Hematopoietic multipotent progenitor cell treated with erythropoietin and hydrocortisone succinate and interleukin-3 and kit ligand, for 4 days (in vitro differentiated cells): ENCODE measurements at regions not wholly inside any gene's neighbourhood (a gene's known extent, or its start where the extent isn't known, plus 50 kb on each side); places are given as distances from the start of the nearest gene placed in this dataset.

Experiments used
- DNase-seq: peaks from one replicate; pipeline ENCODE4 v3.0.0-alpha.2; 2015

DNA sequence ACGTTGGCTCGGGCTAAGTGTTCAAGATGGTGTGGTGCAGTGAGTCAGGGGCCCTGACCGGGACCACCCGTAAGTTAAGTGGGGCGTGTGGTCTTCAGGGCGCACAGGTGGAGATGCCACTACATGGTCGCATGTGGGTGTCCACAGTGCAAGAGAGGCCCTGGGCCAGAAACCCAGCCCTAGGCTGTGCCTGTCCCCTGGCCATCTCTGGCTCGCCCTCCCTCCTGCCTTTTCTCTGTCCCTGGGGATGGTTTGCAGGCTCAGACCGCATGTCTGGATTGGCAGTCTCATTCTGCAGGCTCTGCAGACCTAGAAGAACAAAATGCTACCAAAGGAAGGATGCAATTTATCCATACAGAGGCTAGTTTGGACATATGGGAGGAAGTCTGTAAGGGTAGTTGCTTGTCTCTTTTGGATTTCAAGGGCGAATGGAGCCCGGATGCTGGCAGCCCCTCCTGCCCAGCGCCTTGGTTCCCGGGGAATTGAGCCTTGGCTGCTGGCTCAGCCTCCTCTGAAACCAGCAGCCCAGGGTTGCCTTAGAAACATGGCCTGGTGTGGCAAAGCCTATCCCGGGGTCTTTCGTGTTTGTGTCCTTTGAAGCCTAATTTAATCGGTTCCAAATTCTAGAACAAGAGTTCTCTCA is 417.5 kb upstream of the HS6ST1 start:
- DNase-seq, result no peak

DNA sequence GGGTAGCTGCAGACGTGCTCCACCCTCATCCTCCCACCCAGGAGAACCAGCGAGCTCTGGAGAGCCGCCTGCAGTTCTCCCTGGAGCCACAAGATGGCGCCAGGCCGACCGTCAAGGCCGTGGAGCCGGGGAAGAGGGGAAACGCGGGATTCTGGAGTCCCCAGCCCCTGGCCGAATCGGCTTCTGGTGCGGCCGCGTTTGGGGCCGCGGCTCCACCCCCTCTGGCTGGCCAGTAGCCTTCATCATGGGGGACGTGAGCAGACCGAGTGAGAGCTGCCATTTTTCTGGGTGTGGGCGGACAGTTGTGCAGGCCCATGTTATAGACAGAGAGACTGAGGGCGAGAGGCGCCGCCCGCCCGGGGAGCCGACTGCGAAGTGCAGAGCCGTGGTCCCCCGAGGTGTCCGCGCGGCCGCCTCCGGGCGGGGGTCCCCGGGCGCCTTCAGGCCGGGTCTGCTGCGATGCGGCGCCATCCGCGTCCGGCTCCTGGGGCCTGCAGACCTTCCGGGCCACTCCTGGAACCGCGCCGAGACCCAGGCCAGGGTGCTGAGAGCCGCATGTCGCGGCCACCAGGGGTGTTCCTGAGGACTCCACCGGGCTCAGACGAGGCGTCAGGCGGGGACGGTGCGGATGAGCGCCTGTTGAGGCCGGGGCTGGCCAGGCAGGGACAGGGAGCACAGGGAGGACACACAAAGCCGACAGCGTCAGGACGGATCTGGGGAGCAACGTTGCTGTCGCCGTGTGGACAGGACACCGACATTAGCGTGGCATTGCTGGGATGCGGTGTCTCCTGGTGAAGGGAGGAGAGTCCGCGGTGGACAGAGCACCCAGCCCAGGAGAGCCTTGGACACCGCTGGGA is 418.2 kb upstream of the HS6ST1 start:
- peak; percentile 91 for DNase-seq

DNA sequence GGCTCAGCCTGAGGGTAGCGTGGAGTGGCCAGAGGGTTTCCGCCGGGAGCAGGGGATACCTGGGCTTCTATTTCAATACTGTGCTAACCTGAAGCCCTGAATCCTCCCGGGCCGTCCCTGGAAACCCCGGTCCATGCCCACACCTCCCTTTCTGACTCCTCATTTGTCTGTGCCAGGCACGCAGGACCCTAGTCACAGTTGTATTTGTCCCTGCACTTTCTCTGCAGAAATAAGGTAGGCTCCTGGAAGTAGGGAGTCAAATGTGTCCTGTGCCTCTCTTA is 418.8 kb upstream of the HS6ST1 start:
- no peak for DNase-seq

DNA sequence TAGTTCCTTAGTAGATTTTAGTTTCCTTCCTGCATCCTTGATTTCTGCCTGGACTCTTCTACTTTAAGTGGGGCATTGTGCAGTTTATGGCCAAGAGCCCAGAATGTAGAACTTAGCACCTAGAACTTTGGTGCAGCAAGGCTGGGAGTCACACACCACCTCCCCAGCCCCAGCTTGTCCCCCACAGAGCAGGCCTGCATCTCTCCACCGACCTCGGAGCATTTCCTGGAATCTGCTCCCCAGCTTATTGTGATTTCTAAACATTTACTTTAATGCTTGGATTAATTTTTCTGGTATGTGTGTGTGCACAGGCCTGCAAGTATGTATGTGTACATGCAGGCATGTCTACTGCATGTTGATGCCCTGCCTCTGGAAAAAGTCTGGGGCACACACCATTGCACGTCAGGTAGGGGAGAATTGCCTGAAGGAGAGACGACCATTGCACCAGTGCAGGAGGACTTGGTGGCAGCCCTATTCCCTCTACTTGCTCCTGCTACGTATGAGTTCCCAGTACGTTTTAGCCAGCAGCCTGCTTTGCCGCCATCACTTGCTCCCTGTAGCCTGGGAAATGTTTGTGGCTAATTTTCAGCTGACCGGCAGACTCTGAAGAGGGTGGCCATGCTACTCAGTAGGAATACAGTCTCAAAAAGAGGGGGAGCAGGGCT is 419.9 kb upstream of the HS6ST1 start:
- no peak for DNase-seq

DNA sequence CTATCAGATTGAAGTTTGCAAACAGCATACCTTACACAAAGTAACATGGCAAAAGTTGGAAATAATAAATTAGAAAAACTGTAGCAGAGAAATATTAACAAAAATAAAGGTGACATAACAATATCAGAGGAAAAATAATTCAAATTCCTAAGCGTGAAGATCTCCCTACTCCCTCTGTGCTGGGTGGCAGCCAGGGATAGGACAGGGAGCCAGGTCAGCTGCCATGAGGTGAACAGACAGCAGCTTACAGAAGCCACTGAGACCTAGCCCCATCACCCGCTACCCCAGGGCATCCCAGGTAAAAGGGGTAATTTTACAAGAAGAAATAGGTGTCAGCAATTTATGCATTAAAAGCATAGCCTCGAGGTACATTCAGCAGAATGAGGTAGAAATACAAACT is 423.8 kb upstream of the HS6ST1 start:
- no peak for DNase-seq

DNA sequence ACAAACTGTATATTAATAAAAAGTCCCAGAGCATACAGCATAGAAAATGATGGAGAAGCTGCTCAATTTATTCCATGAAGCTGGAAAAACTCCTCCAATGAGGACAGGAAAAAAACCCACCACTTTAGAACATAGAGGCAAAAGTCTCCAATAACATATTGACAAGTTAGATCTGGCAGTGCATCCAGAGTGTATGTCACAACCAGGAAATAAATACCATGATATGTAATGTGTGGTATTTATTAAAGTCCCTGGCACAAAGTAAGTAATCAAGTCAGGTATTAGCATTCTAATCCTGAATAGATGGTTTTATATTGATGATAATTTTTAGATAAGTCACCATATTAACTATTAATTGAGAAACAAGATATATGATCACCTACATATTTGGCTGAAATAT is 427.3 kb upstream of the HS6ST1 start:
- no peak for DNase-seq

DNA sequence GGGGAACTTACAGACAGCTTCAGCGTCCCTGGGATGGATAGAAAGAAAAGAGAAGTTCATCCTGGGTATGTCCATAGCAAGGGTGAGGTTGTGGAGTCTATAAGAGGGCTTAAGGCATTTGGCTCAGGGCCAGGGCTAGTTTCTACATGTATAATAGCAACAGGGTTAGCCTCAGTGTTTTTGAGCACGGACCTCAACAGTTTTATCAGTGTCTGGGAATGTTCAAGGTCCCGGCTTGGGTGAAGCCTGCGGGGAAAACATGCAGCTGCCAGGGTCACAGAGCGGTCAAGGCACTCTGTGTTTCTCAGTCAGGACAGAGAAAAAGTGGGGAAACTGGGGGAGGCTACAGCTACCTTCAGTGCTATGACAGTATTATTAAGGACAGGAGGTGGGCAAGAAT is 427.7 kb upstream of the HS6ST1 start:
- peak; percentile 27 for DNase-seq

DNA sequence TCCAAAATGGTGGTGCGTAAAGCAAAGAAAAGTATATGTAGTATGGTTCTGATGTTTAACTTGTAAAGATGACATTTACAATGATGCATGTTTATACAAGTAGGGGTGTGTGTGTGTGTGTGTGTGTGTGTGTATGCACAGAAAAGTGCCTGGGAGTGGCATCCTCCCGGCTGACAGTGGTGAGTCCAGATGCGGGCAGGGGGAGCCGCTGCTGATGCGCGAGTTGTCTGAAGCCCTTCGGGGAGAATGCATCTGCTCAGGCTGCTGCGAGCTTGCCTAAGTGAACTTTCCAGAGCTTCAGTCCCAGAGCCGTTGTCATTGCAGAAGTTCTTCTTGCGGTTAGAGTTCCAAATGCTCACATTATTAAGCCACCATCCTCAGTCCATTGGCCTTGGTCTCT is 429.7 kb upstream of the HS6ST1 start:
- no peak for DNase-seq

DNA sequence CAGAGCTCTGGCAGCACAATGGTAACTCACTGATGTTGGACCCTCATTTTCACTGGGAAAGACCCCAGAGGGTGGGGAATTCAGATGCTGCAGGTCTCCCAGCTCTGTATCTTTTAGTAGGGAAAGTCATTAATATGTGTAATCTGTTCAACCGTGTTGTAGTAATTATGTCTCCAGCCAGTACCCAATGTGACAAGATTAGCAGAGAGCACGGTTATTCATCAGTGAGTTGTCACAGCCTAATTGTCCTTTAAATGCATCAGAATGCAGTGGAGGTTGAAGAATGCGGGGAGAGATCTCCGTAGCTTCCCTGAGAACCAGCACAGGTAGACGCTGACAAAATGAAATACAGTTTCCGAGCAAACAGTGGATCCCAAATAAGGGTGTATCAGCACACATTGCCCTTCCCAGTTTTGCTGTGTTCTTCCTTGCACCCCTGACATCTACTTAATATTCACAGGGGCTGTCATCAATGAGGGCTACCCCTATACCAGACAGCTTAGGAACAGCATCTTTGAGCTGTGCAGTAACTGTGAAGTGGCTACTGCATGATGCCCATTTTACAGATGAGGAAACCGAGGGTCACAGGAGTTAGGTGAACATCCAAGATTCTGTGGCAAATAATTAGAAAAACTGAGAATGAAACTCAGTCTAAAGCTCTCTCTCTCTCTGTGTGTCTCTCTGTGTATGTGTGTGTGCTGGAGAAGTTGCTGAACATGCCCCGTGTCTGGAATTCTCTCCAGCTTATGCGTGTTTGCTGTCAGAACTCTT is 430.4 kb upstream of the HS6ST1 start:
- DNase-seq, result no peak

DNA sequence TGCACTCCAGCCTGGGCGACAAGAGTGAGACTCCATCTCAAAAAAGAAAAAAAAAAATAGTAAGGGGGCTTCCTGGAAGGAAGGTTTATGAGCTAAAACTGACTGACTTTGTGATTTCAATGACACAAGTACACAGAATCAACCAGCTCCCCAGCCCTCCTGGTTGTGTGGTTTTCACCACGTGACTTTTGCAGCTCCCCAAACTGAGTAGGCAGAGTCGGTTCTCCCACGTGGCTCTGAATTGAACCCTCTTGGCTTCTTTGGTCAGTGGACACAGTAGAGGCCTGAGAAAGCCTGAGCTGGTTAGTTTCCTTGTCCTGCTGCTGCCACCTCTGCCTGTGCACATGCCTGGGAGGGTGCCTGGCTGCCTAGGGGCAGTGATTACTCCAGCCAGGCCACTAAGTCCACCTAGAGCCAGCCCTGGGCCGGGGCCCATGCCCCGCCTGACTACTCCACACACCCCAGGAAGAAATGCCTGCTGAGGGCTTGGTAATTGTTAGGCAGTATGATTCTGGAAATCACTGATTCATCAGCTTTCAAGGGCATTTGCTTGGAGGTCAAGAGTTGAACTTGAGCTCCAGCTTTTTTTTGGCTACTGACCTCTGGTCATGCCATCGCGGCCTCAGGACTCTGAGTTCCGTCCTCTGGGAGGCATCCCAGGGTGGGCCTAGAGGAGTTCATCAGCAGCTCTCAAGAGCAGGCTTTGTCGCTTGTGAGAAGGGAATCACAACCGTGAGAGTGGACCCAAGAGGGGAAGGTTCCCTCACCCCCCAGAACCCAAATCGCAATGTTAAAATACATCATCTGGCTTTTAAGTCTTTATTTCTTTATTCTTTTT is 431.9 kb upstream of the HS6ST1 start:
- DNase-seq, result peak; percentile 31

DNA sequence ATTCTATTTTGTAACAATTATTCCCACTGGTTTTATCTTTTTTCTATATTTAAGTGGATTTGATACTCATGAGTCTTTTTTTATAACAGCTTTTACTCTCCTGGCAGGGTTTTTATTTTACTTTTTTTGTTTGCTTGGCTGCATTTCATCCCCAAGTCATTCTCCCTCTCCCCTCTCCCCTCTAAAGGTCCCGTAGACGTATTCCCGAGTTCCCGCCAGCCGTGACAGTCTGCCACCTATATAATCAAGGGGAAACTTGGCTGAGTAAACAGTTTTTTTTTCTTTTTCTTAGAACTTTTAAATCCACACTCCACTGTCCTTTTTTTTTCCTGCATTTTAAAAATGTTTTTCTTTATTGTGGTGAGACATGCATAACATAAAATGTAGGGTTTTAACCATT is 433.1 kb upstream of the HS6ST1 start:
- no peak for DNase-seq

DNA sequence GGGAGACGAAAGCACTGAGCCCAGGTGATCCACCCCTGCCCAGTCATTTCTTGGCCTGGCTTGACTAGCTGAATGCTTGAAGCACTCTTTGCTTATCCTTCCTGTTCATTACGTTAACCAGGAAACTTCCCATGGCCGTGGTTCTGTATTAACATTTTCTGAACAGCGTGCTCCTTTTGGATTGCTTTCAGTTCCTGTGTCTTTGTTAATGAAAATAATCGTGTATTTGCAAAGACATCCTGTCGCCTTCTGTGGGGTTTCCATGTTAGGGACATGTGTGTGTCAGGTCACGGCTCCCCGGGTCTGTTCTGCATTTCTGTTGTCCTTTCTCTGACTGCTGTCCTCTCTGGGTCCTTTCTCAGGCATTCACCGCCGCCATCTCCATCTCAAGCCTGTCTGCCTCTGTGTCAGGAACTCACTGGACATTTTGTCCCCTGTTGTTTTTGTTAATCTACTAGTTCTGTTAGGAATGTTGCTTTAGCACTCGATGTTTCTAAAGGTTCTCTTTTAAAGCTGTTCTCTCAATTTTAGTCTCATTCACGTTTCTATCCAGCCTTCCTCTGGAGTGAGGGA is 434.1 kb upstream of the HS6ST1 start:
- DNase-seq, result no peak

DNA sequence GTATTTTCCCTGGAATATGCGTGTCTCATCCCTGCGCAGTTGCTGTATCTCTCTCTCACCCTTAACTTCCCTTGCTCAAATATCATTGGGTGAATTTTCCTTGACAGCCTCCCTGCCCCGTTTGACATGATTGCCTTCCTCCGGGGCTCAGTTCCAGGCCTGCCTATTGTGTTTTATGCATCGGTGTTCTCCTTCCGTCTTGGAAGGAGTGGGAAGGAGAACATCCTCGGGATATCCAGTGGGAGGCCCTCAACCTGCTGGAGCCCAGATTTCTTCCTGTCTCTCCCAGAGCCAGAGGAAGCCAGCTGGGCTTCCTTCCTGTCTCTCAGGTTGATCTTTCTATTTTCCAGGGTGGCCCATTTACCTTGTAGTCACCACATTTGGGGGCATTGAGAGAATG is 434.7 kb upstream of the HS6ST1 start:
- no peak for DNase-seq

DNA sequence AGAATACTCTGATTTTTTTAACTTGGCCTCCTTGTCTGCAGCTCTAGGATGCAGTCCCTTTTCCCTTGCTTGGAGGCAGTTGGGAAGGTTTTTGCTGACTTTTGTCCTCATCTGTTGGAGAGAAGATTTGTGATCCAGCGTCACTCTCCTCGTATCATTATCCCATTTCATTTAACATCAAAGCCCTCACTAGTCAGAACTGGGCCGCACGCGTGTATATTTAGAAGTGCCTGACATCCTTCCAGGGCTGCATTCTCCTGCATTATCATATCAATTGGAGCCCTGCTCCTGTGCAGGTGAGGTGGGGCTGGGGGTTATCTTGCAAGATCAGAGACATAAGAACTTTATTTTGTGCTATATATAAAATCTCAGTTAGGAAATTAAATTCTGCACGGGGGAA is 435.1 kb upstream of the HS6ST1 start:
- no peak for DNase-seq

DNA sequence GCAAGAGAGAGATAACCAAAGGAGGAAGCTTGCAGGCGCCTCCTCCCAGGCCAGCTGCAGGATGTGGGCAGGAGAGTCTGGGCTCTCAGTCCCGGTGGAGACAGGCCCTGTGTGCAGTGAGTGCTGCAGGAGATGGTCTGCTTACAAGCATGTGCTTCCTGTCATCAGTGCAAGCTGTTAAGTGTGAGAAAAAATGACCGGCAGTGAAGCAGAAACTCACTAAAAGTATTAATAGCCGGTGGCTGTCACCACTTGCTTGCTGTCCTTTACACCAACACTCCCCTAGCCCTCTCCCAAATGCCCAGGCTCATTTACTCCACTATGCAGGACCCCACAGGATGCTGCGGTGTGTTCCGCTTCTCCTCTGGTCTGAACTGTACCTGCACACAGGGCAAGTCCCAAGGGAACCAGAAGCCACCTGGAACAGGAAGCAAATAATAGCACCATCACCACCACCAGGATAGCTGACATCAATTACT is 435.6 kb upstream of the HS6ST1 start:
- DNase-seq, result peak; percentile 95

DNA sequence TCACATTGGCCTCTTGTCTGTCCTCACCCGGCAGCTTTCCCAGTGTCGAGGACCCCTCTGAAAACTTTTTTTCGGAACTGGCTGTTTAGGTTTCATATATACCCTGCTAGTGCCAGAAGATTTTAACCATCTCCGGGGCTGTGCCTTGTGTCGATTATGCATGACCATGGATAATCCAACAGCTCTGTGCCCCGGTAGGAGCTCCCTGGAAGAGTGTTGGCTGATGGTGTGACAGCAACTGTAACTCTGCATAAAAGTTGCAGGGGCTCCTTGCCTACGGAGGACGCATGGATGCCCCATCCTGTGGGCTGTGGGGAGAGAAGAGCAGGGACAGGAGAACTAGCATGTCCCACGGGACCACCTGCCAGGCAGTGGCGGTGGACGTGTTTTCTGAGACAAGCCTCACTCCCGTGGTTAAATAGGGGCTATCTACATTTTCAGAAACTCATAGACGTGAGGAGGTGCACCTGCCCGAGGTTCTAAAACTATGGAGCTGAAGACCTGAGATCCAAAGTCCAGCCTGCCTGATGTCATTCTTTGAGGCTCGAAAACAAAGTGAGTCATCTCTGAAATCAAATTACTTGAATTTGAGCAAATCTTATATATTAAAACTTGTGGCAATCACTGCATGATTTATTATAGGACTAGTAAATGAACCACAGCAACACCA is 437.2 kb upstream of the HS6ST1 start:
- DNase-seq, result no peak

DNA sequence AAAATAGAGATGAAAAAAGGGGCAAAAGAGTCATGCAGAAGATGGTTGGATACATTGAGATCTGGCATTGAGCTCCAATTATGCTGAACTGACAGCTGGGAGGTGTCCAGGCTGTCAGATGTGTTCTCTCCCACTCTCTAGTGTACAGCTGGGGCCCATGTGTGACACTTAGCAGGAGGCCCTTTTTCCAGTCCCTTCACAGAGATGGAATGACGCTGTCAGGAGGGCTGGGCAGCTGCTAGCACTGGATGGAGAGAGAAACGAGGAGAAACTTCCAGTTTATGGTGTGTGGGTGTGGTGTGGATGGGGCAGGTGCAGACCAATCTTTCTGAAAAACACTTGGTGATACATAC is 437.7 kb upstream of the HS6ST1 start:
- no peak for DNase-seq

DNA sequence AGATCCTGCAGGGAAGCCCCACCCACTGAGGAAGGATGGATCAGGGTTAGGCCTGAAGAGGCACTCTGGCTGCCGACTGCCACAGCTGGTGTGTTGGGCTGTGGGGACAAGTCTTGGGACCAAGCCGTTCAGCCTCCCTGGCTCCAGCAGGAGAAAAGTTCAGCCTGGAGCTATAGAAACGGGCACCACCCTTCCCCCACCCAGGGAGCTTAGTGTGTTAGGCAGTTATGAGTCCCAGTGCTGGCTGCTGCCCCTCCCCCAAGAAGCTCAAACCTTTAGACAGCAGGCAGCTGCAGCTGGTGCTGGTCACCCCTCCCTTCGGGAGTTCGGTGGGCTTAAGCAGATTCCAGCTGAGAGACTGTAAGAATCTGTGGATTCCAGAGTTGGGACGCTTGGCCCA is 447.1 kb upstream of the HS6ST1 start:
- no peak for DNase-seq

DNA sequence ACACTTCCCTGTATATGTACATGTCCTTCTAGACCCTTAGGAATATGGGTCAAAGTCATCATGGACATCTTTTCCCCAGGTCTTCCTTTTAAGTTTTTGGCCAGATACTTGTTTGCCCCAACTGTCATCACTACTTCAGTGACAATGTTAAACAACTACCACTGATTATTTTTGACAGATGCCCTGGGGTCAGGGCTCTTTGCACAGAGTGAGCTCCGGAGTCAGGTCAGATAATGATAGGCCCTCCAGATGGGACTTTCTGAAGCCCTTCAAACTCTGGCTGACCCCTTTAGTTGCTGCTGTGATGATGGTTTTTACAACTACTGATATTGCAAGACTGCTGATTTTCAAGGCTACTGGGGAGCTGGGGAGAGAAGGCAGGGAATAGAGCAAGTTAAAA is 449.4 kb upstream of the HS6ST1 start:
- DNase-seq, result no peak

DNA sequence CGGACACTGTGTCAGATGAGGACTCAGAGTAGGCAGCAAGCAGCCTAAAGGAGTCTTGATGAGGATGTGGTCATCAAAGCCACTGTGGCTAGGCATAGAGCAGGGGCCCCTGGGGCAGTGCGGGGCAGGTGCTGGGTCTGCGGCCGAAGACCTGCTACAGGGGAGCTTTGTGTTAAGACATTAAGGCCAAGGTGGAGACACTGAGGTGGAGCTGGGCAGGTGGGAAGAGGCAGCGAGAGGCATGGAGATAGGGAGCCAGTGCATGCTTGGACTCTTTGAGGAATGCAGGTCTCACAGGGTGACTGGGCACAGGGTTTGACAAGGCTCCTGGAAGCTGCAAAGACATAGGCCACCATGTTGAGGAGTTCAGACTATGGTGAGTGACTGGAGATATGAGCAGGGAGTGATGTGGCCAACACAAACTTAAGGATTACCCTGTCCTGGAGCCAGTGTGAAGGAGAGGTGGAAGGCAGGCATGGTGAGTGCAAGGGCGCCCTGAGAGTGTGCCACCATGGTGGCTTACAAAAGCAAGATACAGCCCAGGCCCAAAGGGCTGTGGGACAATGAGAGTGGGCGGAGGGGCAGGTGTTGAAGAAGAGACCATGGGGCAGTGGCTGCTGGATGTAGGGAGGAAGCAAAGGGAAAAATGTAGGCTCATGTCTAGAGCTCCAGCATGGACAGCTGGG is 450.9 kb upstream of the HS6ST1 start:
- no peak for DNase-seq
